ENCODE measurements at regions not wholly inside any gene's neighbourhood (a gene's known extent, or its start where the extent isn't known, plus 50 kb on each side); places are given as distances from the start of the nearest gene placed in this dataset.

DNA sequence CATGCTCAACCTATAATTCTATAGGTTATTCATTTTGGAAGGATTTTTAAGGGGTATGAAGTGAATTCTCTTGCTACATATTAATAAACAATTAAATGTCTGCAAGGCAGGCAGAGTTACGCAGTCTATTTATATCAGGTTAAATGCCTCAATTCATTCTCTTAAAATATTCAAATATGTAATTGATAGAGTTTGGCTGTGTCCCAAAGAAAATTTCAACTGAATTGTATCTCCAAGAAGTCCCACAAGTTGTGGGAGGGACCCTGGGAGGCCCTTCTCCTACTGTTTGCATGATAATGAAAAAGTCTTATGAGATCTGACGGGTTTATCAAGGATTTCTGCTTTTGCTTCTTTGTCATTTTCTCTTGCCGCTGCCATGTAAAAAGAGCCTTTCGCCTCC is 576.1 kb downstream of the TMA16 start:
- no peaks in the 10 kb centered on the region for H3K27me3 ChIP-seq
- no peak overlapping the region for H3K4me3 Mint-ChIP-seq
- no peak overlapping the region for H3K9ac ChIP-seq
- no peak overlapping the region for H3K27ac Mint-ChIP-seq
- H3K9me3 ChIP-seq (ENCODE audit: low read depth): peaks cover 3% of the 10 kb centered on the region
- H3K27me3 Mint-ChIP-seq (ENCODE audit: insufficient read depth, low read depth): no peaks in the 10 kb centered on the region
- H4K20me1 ChIP-seq (ENCODE audit: low read depth): no peaks in the 10 kb centered on the region
- H3K4me1 ChIP-seq: peaks cover 4% of the 10 kb centered on the region
- H3K4me3 ChIP-seq: no peak overlapping the region
- no peaks in the 10 kb centered on the region for H3K79me2 ChIP-seq (ENCODE audit: low read depth)
- H3F3A ChIP-seq (ENCODE audit: low read depth): no peaks in the 10 kb centered on the region
- peaks cover 3% of the 10 kb centered on the region for H3K4me1 Mint-ChIP-seq
- no peak overlapping the region for H3K4me2 ChIP-seq
- H3K36me3 ChIP-seq: no peaks in the 10 kb centered on the region
- no peaks in the 10 kb centered on the region for H3K36me3 Mint-ChIP-seq
- DNase-seq (ENCODE audit: low spot score): no peak
- TF ChIP-seq, protein P1, sequence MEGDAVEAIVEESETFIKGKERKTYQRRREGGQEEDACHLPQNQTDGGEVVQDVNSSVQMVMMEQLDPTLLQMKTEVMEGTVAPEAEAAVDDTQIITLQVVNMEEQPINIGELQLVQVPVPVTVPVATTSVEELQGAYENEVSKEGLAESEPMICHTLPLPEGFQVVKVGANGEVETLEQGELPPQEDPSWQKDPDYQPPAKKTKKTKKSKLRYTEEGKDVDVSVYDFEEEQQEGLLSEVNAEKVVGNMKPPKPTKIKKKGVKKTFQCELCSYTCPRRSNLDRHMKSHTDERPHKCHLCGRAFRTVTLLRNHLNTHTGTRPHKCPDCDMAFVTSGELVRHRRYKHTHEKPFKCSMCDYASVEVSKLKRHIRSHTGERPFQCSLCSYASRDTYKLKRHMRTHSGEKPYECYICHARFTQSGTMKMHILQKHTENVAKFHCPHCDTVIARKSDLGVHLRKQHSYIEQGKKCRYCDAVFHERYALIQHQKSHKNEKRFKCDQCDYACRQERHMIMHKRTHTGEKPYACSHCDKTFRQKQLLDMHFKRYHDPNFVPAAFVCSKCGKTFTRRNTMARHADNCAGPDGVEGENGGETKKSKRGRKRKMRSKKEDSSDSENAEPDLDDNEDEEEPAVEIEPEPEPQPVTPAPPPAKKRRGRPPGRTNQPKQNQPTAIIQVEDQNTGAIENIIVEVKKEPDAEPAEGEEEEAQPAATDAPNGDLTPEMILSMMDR (IDR thresholded peaks at IDR 0.05): no peak
- TF ChIP-seq EZH2 (IDR thresholded peaks at IDR 0.05) (no peak), EZH2phosphoT487 (IDR thresholded peaks at IDR 0.05) (no peak)
- peak overlapping the region; percentile 59 for H2AFZ ChIP-seq (replicated peaks)
- H3K9me3 Mint-ChIP-seq: peaks cover 16% of the 10 kb centered on the region
- no peak overlapping the region for H3K27ac ChIP-seq

DNA sequence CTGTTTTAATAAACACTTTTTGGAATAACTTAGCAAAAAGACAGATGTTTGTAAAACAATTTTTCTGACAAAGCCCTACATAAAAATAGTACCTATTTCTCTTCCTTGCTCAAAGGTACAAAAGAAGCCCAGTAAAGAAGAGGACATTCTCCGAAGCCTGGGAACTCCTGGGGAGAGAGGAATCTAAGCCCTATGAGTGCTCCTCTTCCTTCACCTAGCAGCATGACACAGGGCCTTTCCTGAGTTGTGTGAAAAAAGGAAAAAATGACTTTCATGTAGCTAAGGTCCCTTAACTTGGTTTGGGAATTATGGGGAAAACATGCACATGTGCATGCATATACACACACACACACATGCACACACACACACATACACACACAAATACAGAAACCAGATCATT is 586.9 kb downstream of the TMA16 start:
- H3K9ac ChIP-seq: no peak overlapping the region
- no peaks in the 10 kb centered on the region for H3K27me3 ChIP-seq
- no peak for DNase-seq (ENCODE audit: low spot score)
- H3K27ac ChIP-seq: no peak overlapping the region
- H3K79me2 ChIP-seq (ENCODE audit: low read depth): no peaks in the 10 kb centered on the region
- no peaks in the 10 kb centered on the region for H4K20me1 ChIP-seq (ENCODE audit: low read depth)
- TF ChIP-seq EZH2phosphoT487 (IDR thresholded peaks at IDR 0.05): no peak
- no peak overlapping the region for H2AFZ ChIP-seq (replicated peaks)
- no peak overlapping the region for H3K4me3 Mint-ChIP-seq
- no peaks in the 10 kb centered on the region for H3K4me1 ChIP-seq
- no peaks in the 10 kb centered on the region for H3K27me3 Mint-ChIP-seq (ENCODE audit: insufficient read depth, low read depth)
- H3K36me3 Mint-ChIP-seq: no peaks in the 10 kb centered on the region
- H3K36me3 ChIP-seq: no peaks in the 10 kb centered on the region
- H3K4me1 Mint-ChIP-seq: no peaks in the 10 kb centered on the region
- H3K27ac Mint-ChIP-seq: no peak overlapping the region
- H3K4me3 ChIP-seq: no peak overlapping the region
- H3K9me3 Mint-ChIP-seq: no peaks in the 10 kb centered on the region
- H3K4me2 ChIP-seq: no peak overlapping the region
- H3K9me3 ChIP-seq (ENCODE audit: low read depth): no peaks in the 10 kb centered on the region
- no peaks in the 10 kb centered on the region for H3F3A ChIP-seq (ENCODE audit: low read depth)

GRCh38 chr4:164081801-164082200 is 587.3 kb downstream of the TMA16 start:
- Histone ChIP-seq H2AFZ (replicated peaks) (no peak overlapping the region), H3K4me2 (no peak overlapping the region), H3K9ac (no peak overlapping the region), H3K27me3 (no peaks in the 10 kb centered on the region), H3K4me3 (no peak overlapping the region), H3K36me3 (no peaks in the 10 kb centered on the region), H4K20me1 (ENCODE audit: low read depth) (no peaks in the 10 kb centered on the region), H3K79me2 (ENCODE audit: low read depth) (no peaks in the 10 kb centered on the region), H3F3A (ENCODE audit: low read depth) (no peaks in the 10 kb centered on the region), H3K27ac (no peak overlapping the region), H3K4me1 (no peaks in the 10 kb centered on the region), H3K9me3 (ENCODE audit: low read depth) (no peaks in the 10 kb centered on the region)
- DNase-seq (ENCODE audit: low spot score): no peak
- H3K27ac Mint-ChIP-seq: no peak overlapping the region
- H3K27me3 Mint-ChIP-seq (ENCODE audit: insufficient read depth, low read depth): no peaks in the 10 kb centered on the region
- H3K4me3 Mint-ChIP-seq: no peak overlapping the region
- H3K4me1 Mint-ChIP-seq: no peaks in the 10 kb centered on the region
- TF ChIP-seq EZH2phosphoT487 (IDR thresholded peaks at IDR 0.05) (no peak), EZH2 (IDR thresholded peaks at IDR 0.05) (no peak)
- TF ChIP-seq, protein P1 (IDR thresholded peaks at IDR 0.05): no peak
- no peaks in the 10 kb centered on the region for H3K36me3 Mint-ChIP-seq
- H3K9me3 Mint-ChIP-seq: no peaks in the 10 kb centered on the region

DNA sequence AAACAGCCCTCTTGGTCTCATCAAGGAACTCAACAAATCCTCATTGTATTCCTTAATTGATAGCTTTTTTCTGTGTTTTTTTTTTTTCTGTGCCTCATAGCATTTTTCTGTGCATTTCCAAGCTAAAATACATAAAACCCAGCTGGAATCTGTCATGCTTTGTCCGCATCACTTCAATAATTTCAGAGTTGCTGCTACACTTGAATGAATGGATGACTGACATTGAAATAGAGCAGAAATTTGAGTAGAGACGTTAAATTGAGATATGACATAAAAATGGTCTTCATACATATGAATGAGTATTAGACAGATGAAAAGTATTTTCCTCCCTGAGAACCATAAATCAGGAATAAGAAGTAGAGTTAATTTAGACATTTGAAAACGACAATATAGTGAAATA is 593.2 kb downstream of the TMA16 start:
- Mint-ChIP-seq H3K4me3 (no peak overlapping the region), H3K27ac (no peak overlapping the region), H3K4me1 (no peaks in the 10 kb centered on the region), H3K36me3 (no peaks in the 10 kb centered on the region), H3K27me3 (ENCODE audit: insufficient read depth, low read depth) (no peaks in the 10 kb centered on the region), H3K9me3 (no peaks in the 10 kb centered on the region)
- Histone ChIP-seq H3K79me2 (ENCODE audit: low read depth) (no peaks in the 10 kb centered on the region), H3K4me3 (no peak overlapping the region), H2AFZ (replicated peaks) (no peak overlapping the region), H3F3A (ENCODE audit: low read depth) (no peaks in the 10 kb centered on the region), H3K9ac (no peak overlapping the region), H3K27me3 (no peaks in the 10 kb centered on the region), H3K4me1 (no peaks in the 10 kb centered on the region), H3K36me3 (no peaks in the 10 kb centered on the region), H3K9me3 (ENCODE audit: low read depth) (no peaks in the 10 kb centered on the region), H3K4me2 (no peak overlapping the region), H4K20me1 (ENCODE audit: low read depth) (no peaks in the 10 kb centered on the region), H3K27ac (no peak overlapping the region)
- no peak for DNase-seq (ENCODE audit: low spot score)
- TF ChIP-seq EZH2phosphoT487 (IDR thresholded peaks at IDR 0.05): no peak
- TF ChIP-seq, protein P1 (IDR thresholded peaks at IDR 0.05): no peak
- no peak for TF ChIP-seq EZH2 (IDR thresholded peaks at IDR 0.05)
